IMR-90 (cell line): ENCODE measurements at regions not wholly inside any gene's neighbourhood (a gene's known extent, or its start where the extent isn't known, plus 50 kb on each side); places are given as distances from the start of the nearest gene placed in this dataset.

ENCODE experiments used
- ATAC-seq: fragments of 200-7000 bp; cut with Tn5 transposase; 2 replicates; pipeline ENCODE4 v1.9.1; 2020; ENCODE audit warnings: low read depth, mild to moderate bottlenecking, moderate library complexity
- BruUV-seq: library from RNA; stranded (reverse); fragments of 400-500 nt; replicated peaks from 2 replicates; lab custom pipeline; 2021; lab: Mats Ljungman, UMichigan
- CTCF ChIA-PET: fragments of 300-600 bp; formaldehyde crosslinking; extraction: SDS; loops from one replicate; lab custom pipeline; 2021; ENCODE audit warnings: antibody characterized with exemption; lab: Yijun Ruan, JAX
- POLR2A ChIA-PET: fragments of 300-600 bp; sonication (Branson Sonifier 250); formaldehyde crosslinking; loops from one replicate; lab custom pipeline; 2022; ENCODE audit warnings: antibody characterized with exemption; ENCODE audit not compliant: unreplicated experiment; lab: Charles Lee
- DNase-seq: peaks from one replicate; pipeline ENCODE4 v3.0.0; 2013
- H2AFZ ChIP-seq: replicated peaks from 2 replicates; pipeline ENCODE3; 2013; ENCODE audit warnings: low read length, mild to moderate bottlenecking; ENCODE audit not compliant: poor library complexity
- H2AK5ac ChIP-seq: 2 replicates; pipeline ENCODE4 v1.6.1; 2013; ENCODE audit warnings: low read depth, low read length, inconsistent platforms
- H2AK9ac ChIP-seq: replicated peaks from 2 replicates; pipeline ENCODE3; 2013; ENCODE audit warnings: mild to moderate bottlenecking, low read depth, low read length, moderate library complexity; ENCODE audit not compliant: poor library complexity
- H2BK120ac ChIP-seq: 2 replicates; pipeline ENCODE4 v1.6.1; 2013; ENCODE audit warnings: low read depth, low read length, inconsistent platforms
- H2BK15ac ChIP-seq: 3 replicates; pipeline ENCODE4 v1.6.1; 2013; ENCODE audit warnings: low read depth, low read length, inconsistent platforms
- H2BK20ac ChIP-seq: 2 replicates; pipeline ENCODE4 v1.6.1; 2013; ENCODE audit warnings: low read depth, mild to moderate bottlenecking, inconsistent platforms, low read length, moderate library complexity
- H2BK5ac ChIP-seq: 2 replicates; pipeline ENCODE4 v1.6.1; 2013; ENCODE audit warnings: mild to moderate bottlenecking, low read depth, low read length, inconsistent platforms; ENCODE audit not compliant: poor library complexity, severe bottlenecking
- H3K14ac ChIP-seq: replicated peaks from 2 replicates; pipeline ENCODE4 v1.6.1; 2013; ENCODE audit warnings: low read depth, low read length, inconsistent platforms
- H3K18ac ChIP-seq: 2 replicates; pipeline ENCODE4 v1.6.1; 2013; ENCODE audit warnings: low read depth, low read length, control low read depth
- H3K23ac ChIP-seq: 2 replicates; pipeline ENCODE4 v1.6.1; 2013; ENCODE audit warnings: low read depth, low read length, inconsistent platforms
- H3K27ac ChIP-seq: 2 replicates; pipeline ENCODE4 v1.5.1; 2013; ENCODE audit warnings: mild to moderate bottlenecking, control low read depth, low read length; ENCODE audit not compliant: insufficient read depth
- H3K27me3 ChIP-seq: 2 replicates; pipeline ENCODE4 v1.6.1; 2013; ENCODE audit warnings: low read length; ENCODE audit not compliant: control insufficient read depth, insufficient read depth
- H3K36me3 ChIP-seq: 2 replicates; pipeline ENCODE4 v1.6.1; 2013; ENCODE audit warnings: low read length, mixed read lengths; ENCODE audit not compliant: control insufficient read depth, insufficient read depth
- H3K4ac ChIP-seq: 2 replicates; pipeline ENCODE4 v1.6.1; 2013; ENCODE audit warnings: low read depth, low read length, inconsistent platforms
- H3K4me1 ChIP-seq: 2 replicates; pipeline ENCODE4 v1.6.1; 2013; ENCODE audit warnings: low read length, mixed read lengths; ENCODE audit not compliant: control insufficient read depth, insufficient read depth
- H3K4me2 ChIP-seq: 2 replicates; pipeline ENCODE4 v1.6.1; 2013; ENCODE audit warnings: low read depth, mild to moderate bottlenecking, control low read depth, low read length, moderate library complexity
- H3K4me3 ChIP-seq: 2 replicates; pipeline ENCODE4 v1.5.1; 2013; ENCODE audit warnings: low read depth, mild to moderate bottlenecking, control low read depth, low read length, moderate library complexity; ENCODE audit not compliant: insufficient read depth
- H3K56ac ChIP-seq: 2 replicates; pipeline ENCODE4 v1.6.1; 2013; ENCODE audit warnings: low read length, inconsistent platforms; ENCODE audit not compliant: insufficient read depth; ENCODE audit errors: extremely low read depth
- H3K79me1 ChIP-seq, 2 experiments: 2 replicates each; pipeline ENCODE4 v1.6.1; 2013; ENCODE audit warnings: low read length in 2 of 2, inconsistent platforms in 1 of 2, low read depth in 1 of 2
- H3K9ac ChIP-seq: 2 replicates; pipeline ENCODE4 v1.6.1; 2013; ENCODE audit warnings: low read depth, low read length, control low read depth
- H3K9me1 ChIP-seq: 2 replicates; pipeline ENCODE4 v1.6.1; 2013; ENCODE audit warnings: low read length, inconsistent platforms; ENCODE audit not compliant: insufficient read depth
- H3K9me3 ChIP-seq: 2 replicates; pipeline ENCODE4 v1.6.1; 2013; ENCODE audit warnings: low read length; ENCODE audit not compliant: control insufficient read depth, insufficient read depth
- H4K20me1 ChIP-seq: 2 replicates; pipeline ENCODE4 v1.6.1; 2013; ENCODE audit warnings: low read length, inconsistent platforms; ENCODE audit not compliant: insufficient read depth
- H4K5ac ChIP-seq: 2 replicates; pipeline ENCODE4 v1.6.1; 2013; ENCODE audit warnings: mild to moderate bottlenecking, low read depth, low read length, control low read depth
- H4K8ac ChIP-seq, 2 experiments: 2 replicates each; pipeline ENCODE4 v1.6.1; 2013; ENCODE audit warnings: low read depth in 2 of 2, low read length in 2 of 2, control low read depth in 1 of 2, inconsistent platforms in 1 of 2
- H4K91ac ChIP-seq: 2 replicates; pipeline ENCODE4 v1.6.1; 2013; ENCODE audit warnings: low read depth, low read length, inconsistent platforms; ENCODE audit not compliant: insufficient read depth
- CEBPB ChIP-seq: IDR thresholded peaks from 2 replicates; pipeline ENCODE4 v1.6.1; 2012; ENCODE audit warnings: low read depth, low read length, improper control_type of control experiment
- FOS ChIP-seq: fragments of 150-350 bp; IDR thresholded peaks from 2 replicates; pipeline ENCODE4 v1.6.1; 2016; ENCODE audit warnings: low read depth, low read length
- MAFK ChIP-seq: IDR thresholded peaks from 2 replicates; pipeline ENCODE4 v1.6.1; 2012; ENCODE audit warnings: low read depth, low read length, improper control_type of control experiment
- MAZ ChIP-seq: IDR thresholded peaks from 2 replicates; pipeline ENCODE4 v1.6.1; 2012; ENCODE audit warnings: low read depth, mild to moderate bottlenecking, low read length, improper control_type of control experiment, moderate library complexity, borderline replicate concordance
- WGBS, 2 experiments: methylation state at CpG; one replicate each; pipeline versions ENCODE4 v1.1.5 to v1.1.7; 2013; ENCODE audit warnings: missing lambda C conversion rate in 2 of 2; ENCODE audit not compliant: insufficient read length in 1 of 2; ENCODE audit errors: extremely low coverage in 2 of 2; 5-methylcytosine and 5-hydroxymethylcytosine counted together
- dilution Hi-C: fragments of 300-500 bp; cut with HindIII; formaldehyde crosslinking; loops from one replicate; pipeline ENCODE4 v1.14.3; 2018; ENCODE audit warnings: low sequenced_read_pairs; ENCODE audit not compliant: unreplicated experiment
- in situ Hi-C: fragments of 300-500 bp; cut with MboI; formaldehyde crosslinking; loops from 3 replicates; pipeline ENCODE4 v1.14.3; 2019; ENCODE audit warnings: low sequenced_read_pairs, inconsistent platforms, mixed read lengths
- intact Hi-C: fragments of 100-400 bp; cut with micrococcal nuclease; formaldehyde crosslinking; loops from 2 replicates; pipeline ENCODE4 v1.10.0; 2022

DNA sequence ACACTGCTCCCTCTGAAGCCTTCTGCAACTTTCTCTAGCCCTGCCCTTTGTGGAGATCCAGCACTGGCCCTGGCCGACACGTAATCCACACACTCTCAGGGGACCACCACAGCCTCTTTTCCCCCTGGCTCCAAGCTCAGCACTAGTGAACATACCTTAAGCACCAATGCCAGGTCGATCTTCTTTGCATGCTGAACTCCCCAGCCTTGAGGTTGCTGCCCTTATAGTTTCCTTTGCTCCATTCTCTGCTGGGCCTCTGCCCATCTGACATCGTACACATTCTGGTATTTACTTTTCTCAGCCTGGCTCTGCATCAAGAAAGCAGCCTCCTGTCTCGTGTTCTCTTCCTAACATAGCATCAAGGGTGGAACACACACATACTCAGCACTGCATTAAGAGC lies 361.5 kb downstream of the LPIN1 start:
- peak overlapping the region; percentile 44 for H3K4ac ChIP-seq
- H4K8ac ChIP-seq = peak overlapping the region in 1 of 2 experiments; percentile 8; a peak in 1 of 4 replicates
- dilution Hi-C loops (no loop called here), in situ Hi-C loops (no loop called here), intact Hi-C loops (loop anchor here (5.0 kb wide), 3 partner anchors 276 to 609 kb away; partner anchors contain the start of gene TRIB2)
- peak overlapping the region; percentile 15; the same call in 1 of the 2 replicates for H3K27ac ChIP-seq
- peak overlapping the region; percentile 42; the same call in 1 of the 2 replicates for H2AK5ac ChIP-seq
- H3K23ac ChIP-seq = 0 out of 2 replicates have a peak overlapping the region, but pooled peaks have one; percentile 5
- no peak overlapping the region for H2BK5ac ChIP-seq
- H3K9ac ChIP-seq = no peak overlapping the region
- H4K5ac ChIP-seq = peak overlapping the region; percentile 7
- WGBS, 2 experiments = 70% methylated on average over 4 of the region's 5 CpGs; no CpG with 5 or more reads in 1 of the 2 experiments
- H2BK120ac ChIP-seq = peak overlapping the region; percentile 85
- BruUV-seq = no TSS peak
- H3K4me2 ChIP-seq = peak overlapping the region; percentile 10; the same call in 1 of the 2 replicates
- H3K9me1 ChIP-seq = no peaks in the 10 kb centered on the region; the same call in 1 of the 2 replicates
- peak overlapping the region; percentile 57; the same call in 1 of the 2 replicates for H3K14ac ChIP-seq
- H3K27me3 ChIP-seq = no peaks in the 10 kb centered on the region
- H3K4me3 ChIP-seq = no peak overlapping the region
- H3K56ac ChIP-seq = no peak overlapping the region
- 0 out of 3 replicates have a peak overlapping the region, but pooled peaks have one; percentile 7 for H2BK15ac ChIP-seq
- ATAC-seq (peak; percentile 8; the same call in 1 of the 2 replicates), DNase-seq (peak; percentile 45)
- H2AK9ac ChIP-seq = no peak overlapping the region
- no peak for TF ChIP-seq MAFK
- no peak for TF ChIP-seq CEBPB
- TF ChIP-seq MAZ = no peak
- no peak for TF ChIP-seq FOS
- H3K18ac ChIP-seq = peak overlapping the region; percentile 33
- no peak overlapping the region for H2AFZ ChIP-seq
- H3K36me3 ChIP-seq = no peaks in the 10 kb centered on the region
- ChIA-PET CTCF (no interaction called here), POLR2A (no interaction called here)
- H3K79me1 ChIP-seq = no peaks in the 10 kb centered on the region
- H3K4me1 ChIP-seq = peaks cover 12% of the 10 kb centered on the region
- peak overlapping the region; percentile 53 for H4K91ac ChIP-seq
- peak overlapping the region; percentile 21 for H2BK20ac ChIP-seq
- H4K20me1 ChIP-seq = no peaks in the 10 kb centered on the region
- no peaks in the 10 kb centered on the region for H3K9me3 ChIP-seq
